Renal pelvis (tissue), 1 donor: ENCODE measurements at regions not wholly inside any gene's neighbourhood (a gene's known extent, or its start where the extent isn't known, plus 50 kb on each side); places are given as distances from the start of the nearest gene placed in this dataset.
A peak's percentile ranks its signal among the peaks of the same experiment; 100 is the strongest.

Source experiments
- DNase-seq: peaks from one replicate; pipeline ENCODE4 v3.0.0-alpha.2; 2013

- peak; percentile 22 for DNase-seq
Observed at GRCh38 chr9:27625751-27626150, 52.5 kb upstream of the C9orf72 start.

- DNase-seq, result peak; percentile 20
Observed at GRCh38 chr9:27626244-27627187, 53.2 kb upstream of the C9orf72 start.

GRCh38 chr9:27627188-27627564 is 53.9 kb upstream of the C9orf72 start:
- no peak for DNase-seq

- DNase-seq, result no peak
Observed at GRCh38 chr9:27628311-27628710, 55.0 kb upstream of the C9orf72 start.

- no peak for DNase-seq
Observed at GRCh38 chr9:27629425-27629824, 56.1 kb upstream of the C9orf72 start.

GRCh38 chr9:27632254-27632653 is 59.0 kb upstream of the C9orf72 start:
- no peak for DNase-seq

GRCh38 chr9:27633764-27634163 is 60.5 kb upstream of the C9orf72 start:
- no peak for DNase-seq

- no peak for DNase-seq
Observed at GRCh38 chr9:27634879-27635278, 61.6 kb upstream of the C9orf72 start.

- DNase-seq, result no peak
Observed at GRCh38 chr9:27638716-27639115, 65.4 kb upstream of the C9orf72 start.

GRCh38 chr9:27645161-27645840 is 72.0 kb upstream of the C9orf72 start:
- no peak for DNase-seq

GRCh38 chr9:27653246-27653645 is 80.0 kb upstream of the C9orf72 start:
- DNase-seq, result no peak

GRCh38 chr9:27653957-27654356 is 80.7 kb upstream of the C9orf72 start:
- DNase-seq, result no peak

- DNase-seq, result no peak
Observed at GRCh38 chr9:27654629-27655285, 81.5 kb upstream of the C9orf72 start.

- no peak for DNase-seq
Observed at GRCh38 chr9:27655441-27655840, 82.2 kb upstream of the C9orf72 start.

- DNase-seq, result no peak
Observed at GRCh38 chr9:27659001-27659400, 85.7 kb upstream of the C9orf72 start.

- no peak for DNase-seq
Observed at GRCh38 chr9:27659571-27659970, 86.3 kb upstream of the C9orf72 start.

GRCh38 chr9:27660148-27660547 is 86.9 kb upstream of the C9orf72 start:
- no peak for DNase-seq

GRCh38 chr9:27663526-27663925 is 90.2 kb upstream of the C9orf72 start:
- DNase-seq, result no peak

GRCh38 chr9:27664121-27664779 is 91.0 kb upstream of the C9orf72 start:
- DNase-seq, result no peak

GRCh38 chr9:27665136-27665535 is 91.9 kb upstream of the C9orf72 start:
- DNase-seq, result no peak

GRCh38 chr9:27668280-27668679 is 95.0 kb upstream of the C9orf72 start:
- no peak for DNase-seq

- no peak for DNase-seq
Observed at GRCh38 chr9:27671636-27672035, 98.4 kb upstream of the C9orf72 start.
